Small intestine (tissue), 7 donors: ENCODE measurements at regions not wholly inside any gene's neighbourhood (a gene's known extent, or its start where the extent isn't known, plus 50 kb on each side); places are given as distances from the start of the nearest gene placed in this dataset.

Source experiments
- DNase-seq, 2 donors: peaks; one replicate each; pipeline versions ENCODE4 v3.0.0 to v3.0.0-alpha.2; 2013
- FAIRE-seq: peaks from 2 replicates; lab custom pipeline; 2012; peaks lifted over from hg19 to GRCh38; lab: Jason Lieb, UNC
- H3K27ac ChIP-seq, 3 donors: one replicate each; pipeline ENCODE4 v1.5.1; 2013; ENCODE audit warnings: low read length in 2 of 3, mild to moderate bottlenecking in 2 of 3, control low read depth in 1 of 3, inconsistent platforms in 1 of 3, low read depth in 1 of 3, moderate library complexity in 1 of 3
- H3K27me3 ChIP-seq, 3 donors: one replicate each; pipeline ENCODE4 v1.6.1; 2013; ENCODE audit warnings: low read length in 3 of 3, inconsistent platforms in 1 of 3; ENCODE audit not compliant: control insufficient read depth in 3 of 3, insufficient read depth in 3 of 3
- H3K36me3 ChIP-seq, 3 donors: one replicate each; pipeline ENCODE4 v1.6.1; 2013; ENCODE audit warnings: low read length in 3 of 3, inconsistent platforms in 1 of 3, low read depth in 1 of 3, mild to moderate bottlenecking in 1 of 3, moderate library complexity in 1 of 3; ENCODE audit not compliant: control insufficient read depth in 3 of 3, insufficient read depth in 2 of 3
- H3K4me1 ChIP-seq, 3 donors: one replicate each; pipeline ENCODE4 v1.6.1; 2013; ENCODE audit warnings: low read length in 2 of 3, inconsistent platforms in 1 of 3, low read depth in 1 of 3, mild to moderate bottlenecking in 1 of 3, moderate library complexity in 1 of 3; ENCODE audit not compliant: control insufficient read depth in 3 of 3, insufficient read depth in 2 of 3
- H3K4me3 ChIP-seq, 3 donors: one replicate each; pipeline ENCODE4 v1.5.1; 2013; ENCODE audit warnings: low read length in 3 of 3, control low read depth in 1 of 3, inconsistent platforms in 1 of 3, low read depth in 1 of 3, mild to moderate bottlenecking in 1 of 3, moderate library complexity in 1 of 3
- H3K9me3 ChIP-seq, 2 donors: one replicate each; pipeline ENCODE4 v1.6.1; 2013; ENCODE audit warnings: low read depth in 1 of 2, low read length in 1 of 2; ENCODE audit not compliant: control insufficient read depth in 2 of 2, insufficient read depth in 1 of 2
- WGBS, 3 donors: extraction: QIAGEN DNeasy Blood & Tissue Kit; methylation state at CpG; one replicate each; pipeline ENCODE4 v1.1.7; 2013; 5-methylcytosine and 5-hydroxymethylcytosine counted together
- donor health status: healthy with polysubstance abuse.
- donor health status: control.
- donor health status: control.
- donor health status: Bipolar disorder and iron deficiency.
- donor health status: healthy.

- DNase-seq, result no peak
- 60 to 87% (median 80%) methylated on average over 9 of the region's 9 CpGs for WGBS, 3 donors
- no peak for FAIRE-seq
- Histone ChIP-seq H3K27me3 (no peaks in the 10 kb centered on the region), H3K36me3 (no peaks in the 10 kb centered on the region), H3K27ac (no peak overlapping the region), H3K4me1 (no peaks in the 10 kb centered on the region), H3K4me3 (peak overlapping the region in 1 of 3 donors; percentile 14), H3K9me3 (no peaks in the 10 kb centered on the region)
Measured at GRCh38 chr21:16071092-16071491, 341.3 kb downstream of the USP25 start.

GRCh38 chr21:16071761-16072160, 342.0 kb downstream of the USP25 start:
- no peaks in the 10 kb centered on the region for H3K4me1 ChIP-seq
- WGBS, 3 donors, result 56 to 67% (median 64%) methylated on average over 2 of the region's 2 CpGs
- FAIRE-seq (no peak), DNase-seq (no peak)
- H3K27me3 ChIP-seq, result no peaks in the 10 kb centered on the region
- H3K36me3 ChIP-seq, result no peaks in the 10 kb centered on the region
- no peak overlapping the region for H3K4me3 ChIP-seq
- no peaks in the 10 kb centered on the region for H3K9me3 ChIP-seq
- no peak overlapping the region for H3K27ac ChIP-seq

- Histone ChIP-seq H3K27ac (no peak overlapping the region), H3K4me3 (no peak overlapping the region), H3K9me3 (no peaks in the 10 kb centered on the region), H3K36me3 (no peaks in the 10 kb centered on the region), H3K27me3 (no peaks in the 10 kb centered on the region), H3K4me1 (no peaks in the 10 kb centered on the region)
- FAIRE-seq, result no peak
- WGBS, 3 donors, result 86 to 92% (median 86%) methylated on average over 3 of the region's 3 CpGs
- DNase-seq, result no peak
Measured at GRCh38 chr21:16072221-16072620, 342.4 kb downstream of the USP25 start.

GRCh38 chr21:16072737-16073136, 343.0 kb downstream of the USP25 start:
- no peak for DNase-seq
- H3K27ac ChIP-seq, result no peak overlapping the region
- no peaks in the 10 kb centered on the region for H3K9me3 ChIP-seq
- FAIRE-seq, result no peak
- no peaks in the 10 kb centered on the region for H3K36me3 ChIP-seq
- H3K4me1 ChIP-seq, result no peaks in the 10 kb centered on the region
- no peak overlapping the region for H3K4me3 ChIP-seq
- H3K27me3 ChIP-seq, result no peaks in the 10 kb centered on the region
- WGBS, 3 donors, result 60 to 78% (median 66%) methylated on average over 6 of the region's 6 CpGs

GRCh38 chr21:16073586-16073985, 343.8 kb downstream of the USP25 start:
- DNase-seq (no peak), FAIRE-seq (no peak)
- Histone ChIP-seq H3K36me3 (no peaks in the 10 kb centered on the region), H3K27ac (no peak overlapping the region), H3K4me1 (no peaks in the 10 kb centered on the region), H3K9me3 (no peaks in the 10 kb centered on the region), H3K4me3 (no peak overlapping the region), H3K27me3 (no peaks in the 10 kb centered on the region)
- 47 to 58% (median 54%) methylated on average over 2 of the region's 2 CpGs for WGBS, 3 donors

GRCh38 chr21:16074950-16075489, 345.2 kb downstream of the USP25 start:
- Histone ChIP-seq H3K4me1 (no peaks in the 10 kb centered on the region), H3K4me3 (no peak overlapping the region), H3K9me3 (no peaks in the 10 kb centered on the region), H3K27ac (no peak overlapping the region), H3K36me3 (no peaks in the 10 kb centered on the region), H3K27me3 (no peaks in the 10 kb centered on the region)
- DNase-seq, result no peak
- no peak for FAIRE-seq
- WGBS, 3 donors, result 59 to 71% (median 60%) methylated on average over 3 of the region's 3 CpGs

- Histone ChIP-seq H3K4me1 (no peaks in the 10 kb centered on the region), H3K27me3 (no peaks in the 10 kb centered on the region), H3K27ac (no peak overlapping the region), H3K4me3 (no peak overlapping the region), H3K36me3 (no peaks in the 10 kb centered on the region), H3K9me3 (no peaks in the 10 kb centered on the region)
- FAIRE-seq, result no peak
- no peak for DNase-seq
- 46 to 73% (median 59%) methylated on average over 5 of the region's 5 CpGs for WGBS, 3 donors
Measured at GRCh38 chr21:16075649-16076282, 346.0 kb downstream of the USP25 start.

- no peak for DNase-seq
Measured at GRCh38 chr21:16076465-16076864, 346.7 kb downstream of the USP25 start.

GRCh38 chr21:16078382-16078781, 348.6 kb downstream of the USP25 start:
- Histone ChIP-seq H3K36me3 (no peaks in the 10 kb centered on the region), H3K27ac (no peak overlapping the region), H3K9me3 (no peaks in the 10 kb centered on the region), H3K27me3 (no peaks in the 10 kb centered on the region), H3K4me1 (no peaks in the 10 kb centered on the region), H3K4me3 (no peak overlapping the region)
- 60 to 78% (median 75%) methylated on average over 2 of the region's 2 CpGs for WGBS, 3 donors
- no peak for DNase-seq
- no peak for FAIRE-seq

More at GRCh38 chr21:16076465-16076864, 346.7 kb downstream of the USP25 start:
- Histone ChIP-seq H3K27ac (no peak overlapping the region), H3K9me3 (no peaks in the 10 kb centered on the region), H3K27me3 (no peaks in the 10 kb centered on the region), H3K4me3 (no peak overlapping the region), H3K4me1 (no peaks in the 10 kb centered on the region), H3K36me3 (no peaks in the 10 kb centered on the region)
- no peak for FAIRE-seq
